Natural killer cell (primary cell): ENCODE measurements at regions not wholly inside any gene's neighbourhood (a gene's known extent, or its start where the extent isn't known, plus 50 kb on each side); places are given as distances from the start of the nearest gene placed in this dataset.

Source experiments
- ATAC-seq, 3 donors: fragments of 150-1000 bp in 2 of 3; fragments of 200-7000 bp in 1 of 3; cut with Tn5 transposase; 1 replicate in 1 of 3; 2 replicates in 2 of 3; pipeline ENCODE4 v1.10.0; 2021; ENCODE audit warnings: mild to moderate bottlenecking in 2 of 3, moderate library complexity in 2 of 3
- DNase-seq, 2 donors: peaks; one replicate each; pipeline versions ENCODE4 v3.0.0 to v3.0.0-alpha.2; 2013 to 2021; ENCODE audit warnings: mixed read lengths in 1 of 2
- H3K27ac ChIP-seq: one replicate; pipeline ENCODE4 v1.5.1; 2013; ENCODE audit warnings: mild to moderate bottlenecking, low read length
- H3K27me3 ChIP-seq: one replicate; pipeline ENCODE4 v1.6.1; 2013; ENCODE audit warnings: low read length; ENCODE audit not compliant: control insufficient read depth, insufficient read depth
- H3K36me3 ChIP-seq: one replicate; pipeline ENCODE4 v1.6.1; 2013; ENCODE audit warnings: low read length; ENCODE audit not compliant: control insufficient read depth, insufficient read depth
- H3K4me1 ChIP-seq: one replicate; pipeline ENCODE4 v1.6.1; 2013; ENCODE audit warnings: low read length; ENCODE audit not compliant: control insufficient read depth, insufficient read depth
- H3K4me3 ChIP-seq: one replicate; pipeline ENCODE4 v1.5.1; 2013; ENCODE audit warnings: low read length
- H3K9me3 ChIP-seq: one replicate; pipeline ENCODE4 v1.6.1; 2013; ENCODE audit warnings: low read length; ENCODE audit not compliant: control insufficient read depth, insufficient read depth
- H3K27ac Mint-ChIP-seq, 2 donors: one replicate each; pipeline ENCODE4 v1.8.0; 2022; ENCODE audit warnings: mild to moderate bottlenecking in 2 of 2, mixed read lengths in 2 of 2, moderate library complexity in 1 of 2
- H3K27me3 Mint-ChIP-seq, 2 donors: one replicate each; pipeline ENCODE4 v1.8.0; 2022; ENCODE audit warnings: low read depth in 2 of 2, mixed read lengths in 2 of 2
- H3K36me3 Mint-ChIP-seq: one replicate; pipeline ENCODE4 v1.8.0; 2022; ENCODE audit warnings: mixed read lengths
- H3K4me1 Mint-ChIP-seq, 2 donors: one replicate each; pipeline ENCODE4 v1.8.0; 2022; ENCODE audit warnings: mixed read lengths in 2 of 2
- H3K4me3 Mint-ChIP-seq: one replicate; pipeline ENCODE4 v1.8.0; 2022; ENCODE audit warnings: mild to moderate bottlenecking, moderate library complexity, mixed read lengths
- H3K9me3 Mint-ChIP-seq, 2 donors: one replicate each; pipeline ENCODE4 v1.8.0; 2022; ENCODE audit warnings: mixed read lengths in 2 of 2
- WGBS: methylation state at CpG from one replicate; pipeline ENCODE4 v1.1.7; 2013; ENCODE audit warnings: missing lambda C conversion rate; ENCODE audit not compliant: insufficient coverage; 5-methylcytosine and 5-hydroxymethylcytosine counted together
- intact Hi-C: fragments of 100-400 bp; cut with micrococcal nuclease; formaldehyde crosslinking; loops from one replicate; pipeline ENCODE4 v1.14.2; 2022
- TF ChIP-seq, protein P1 (sequence below): fragments of 200-600 bp; IDR thresholded peaks from one replicate; pipeline ENCODE4 v1.8.0; 2022; ENCODE audit warnings: antibody characterized with exemption

DNA sequence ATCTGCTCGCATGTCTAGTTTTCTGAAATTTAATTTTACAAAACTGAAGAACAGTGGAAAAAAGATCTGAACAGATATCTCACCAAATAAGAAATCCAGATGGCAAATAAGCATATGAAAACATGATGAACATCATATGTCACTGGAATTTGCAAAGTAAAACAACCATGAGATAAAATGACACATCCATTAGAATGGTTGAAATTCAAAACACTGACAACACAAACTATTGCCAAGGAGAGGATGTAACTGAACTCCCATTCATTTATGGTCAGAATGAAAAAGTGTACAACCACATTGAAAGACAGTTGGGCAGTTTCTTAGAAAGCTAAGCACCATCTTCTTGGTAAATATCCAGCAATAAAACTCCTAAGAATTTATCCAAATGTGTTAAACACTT is 312.7 kb upstream of the NCAM2 start:
- intact Hi-C loops: no loop called here
- Histone ChIP-seq H3K4me3 (no peak overlapping the region), H3K36me3 (no peaks in the 10 kb centered on the region), H3K4me1 (no peaks in the 10 kb centered on the region), H3K9me3 (no peaks in the 10 kb centered on the region), H3K27ac (no peak overlapping the region), H3K27me3 (no peaks in the 10 kb centered on the region)
- TF ChIP-seq, protein P1, sequence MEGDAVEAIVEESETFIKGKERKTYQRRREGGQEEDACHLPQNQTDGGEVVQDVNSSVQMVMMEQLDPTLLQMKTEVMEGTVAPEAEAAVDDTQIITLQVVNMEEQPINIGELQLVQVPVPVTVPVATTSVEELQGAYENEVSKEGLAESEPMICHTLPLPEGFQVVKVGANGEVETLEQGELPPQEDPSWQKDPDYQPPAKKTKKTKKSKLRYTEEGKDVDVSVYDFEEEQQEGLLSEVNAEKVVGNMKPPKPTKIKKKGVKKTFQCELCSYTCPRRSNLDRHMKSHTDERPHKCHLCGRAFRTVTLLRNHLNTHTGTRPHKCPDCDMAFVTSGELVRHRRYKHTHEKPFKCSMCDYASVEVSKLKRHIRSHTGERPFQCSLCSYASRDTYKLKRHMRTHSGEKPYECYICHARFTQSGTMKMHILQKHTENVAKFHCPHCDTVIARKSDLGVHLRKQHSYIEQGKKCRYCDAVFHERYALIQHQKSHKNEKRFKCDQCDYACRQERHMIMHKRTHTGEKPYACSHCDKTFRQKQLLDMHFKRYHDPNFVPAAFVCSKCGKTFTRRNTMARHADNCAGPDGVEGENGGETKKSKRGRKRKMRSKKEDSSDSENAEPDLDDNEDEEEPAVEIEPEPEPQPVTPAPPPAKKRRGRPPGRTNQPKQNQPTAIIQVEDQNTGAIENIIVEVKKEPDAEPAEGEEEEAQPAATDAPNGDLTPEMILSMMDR: no peak
- no CpG with 5 or more reads among the region's 1 CpG for WGBS
- H3K4me3 Mint-ChIP-seq: no peak overlapping the region
- ATAC-seq (no peak), DNase-seq (no peak)
- H3K36me3 Mint-ChIP-seq: no peaks in the 10 kb centered on the region
- peaks cover 15 to 16% of the 10 kb centered on the region in 2 donors for H3K9me3 Mint-ChIP-seq
- H3K4me1 Mint-ChIP-seq: no peaks in the 10 kb centered on the region
- no peaks in the 10 kb centered on the region for H3K27me3 Mint-ChIP-seq
- H3K27ac Mint-ChIP-seq: no peak overlapping the region

GRCh38 chr21:20698585-20698984 is 299.6 kb upstream of the NCAM2 start:
- 89% methylated on average over 1 of the region's 1 CpG for WGBS

DNA sequence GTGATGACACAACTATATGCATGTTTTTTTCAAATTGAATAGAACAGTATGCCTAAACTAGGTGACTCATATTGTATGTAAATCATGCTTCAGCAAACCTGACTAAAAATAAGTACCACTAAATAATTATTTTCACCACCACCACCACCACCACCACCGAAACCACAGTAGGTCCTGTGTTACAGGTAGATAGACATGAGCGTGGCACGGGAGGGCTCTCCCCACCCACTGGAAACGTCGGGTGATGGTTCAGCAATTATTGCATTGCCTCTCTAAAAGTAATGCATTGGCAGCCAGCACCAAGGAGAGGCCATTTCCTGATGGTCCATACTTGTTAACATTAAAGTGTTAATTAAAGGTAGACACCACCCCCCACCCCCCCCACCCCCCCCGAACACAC is 297.0 kb upstream of the NCAM2 start:
- Mint-ChIP-seq H3K27me3 (no peaks in the 10 kb centered on the region), H3K36me3 (peaks cover 12% of the 10 kb centered on the region), H3K4me3 (no peak overlapping the region), H3K9me3 (peaks cover 6 to 24% of the 10 kb centered on the region in 2 donors), H3K4me1 (no peaks in the 10 kb centered on the region), H3K27ac (no peak overlapping the region)
- H3K4me1 ChIP-seq: no peaks in the 10 kb centered on the region
- H3K9me3 ChIP-seq: peaks cover 8% of the 10 kb centered on the region
- no peak overlapping the region for H3K27ac ChIP-seq
- WGBS: 84% methylated on average over 5 of the region's 6 CpGs
- intact Hi-C loops: no loop called here
- ATAC-seq (no peak), DNase-seq (no peak)
- H3K4me3 ChIP-seq: no peak overlapping the region
- TF ChIP-seq, protein P1: no peak
- no peaks in the 10 kb centered on the region for H3K27me3 ChIP-seq
- H3K36me3 ChIP-seq: no peaks in the 10 kb centered on the region

More at GRCh38 chr21:20698585-20698984, 299.6 kb upstream of the NCAM2 start:
- Histone ChIP-seq H3K4me3 (no peak overlapping the region), H3K4me1 (no peaks in the 10 kb centered on the region), H3K27ac (no peak overlapping the region), H3K27me3 (no peaks in the 10 kb centered on the region), H3K9me3 (peaks cover 8% of the 10 kb centered on the region), H3K36me3 (no peaks in the 10 kb centered on the region)
- intact Hi-C loops: no loop called here
- Mint-ChIP-seq H3K9me3 (peaks cover 11 to 29% of the 10 kb centered on the region in 2 donors), H3K4me3 (no peak overlapping the region), H3K27ac (no peak overlapping the region), H3K4me1 (no peaks in the 10 kb centered on the region), H3K36me3 (peaks cover 12% of the 10 kb centered on the region), H3K27me3 (no peaks in the 10 kb centered on the region)
- no peak for DNase-seq
- TF ChIP-seq, protein P1: no peak
- ATAC-seq: no peak

- Histone ChIP-seq H3K9me3 (peaks cover 8% of the 10 kb centered on the region), H3K27ac (no peak overlapping the region), H3K4me1 (no peaks in the 10 kb centered on the region), H3K27me3 (no peaks in the 10 kb centered on the region), H3K4me3 (no peak overlapping the region), H3K36me3 (no peaks in the 10 kb centered on the region)
- TF ChIP-seq, protein P1: no peak
- Mint-ChIP-seq H3K36me3 (peaks cover 12% of the 10 kb centered on the region), H3K9me3 (peaks cover 4 to 22% of the 10 kb centered on the region in 2 donors), H3K4me1 (no peaks in the 10 kb centered on the region), H3K27me3 (no peaks in the 10 kb centered on the region), H3K27ac (no peak overlapping the region), H3K4me3 (no peak overlapping the region)
- no peak for ATAC-seq
- intact Hi-C loops: no loop called here
- no peak for DNase-seq
- 92% methylated on average over 3 of the region's 4 CpGs for WGBS
Measured at GRCh38 chr21:20703112-20703767, 295.0 kb upstream of the NCAM2 start.
